Fibroblast of lung (primary cell): ENCODE measurements at regions not wholly inside any gene's neighbourhood (a gene's known extent, or its start where the extent isn't known, plus 50 kb on each side); places are given as distances from the start of the nearest gene placed in this dataset.

Experiments
- DNase-seq, 2 donors: peaks; one replicate each; pipeline versions ENCODE4 v3.0.0 to v3.0.0-alpha.2; 2010; ENCODE audit warnings: low read depth in 2 of 2
- H2AFZ ChIP-seq: 2 replicates; pipeline ENCODE4 v1.5.1; 2012; ENCODE audit warnings: low read length, control low read depth, inconsistent platforms
- H3K27ac ChIP-seq: 2 replicates; pipeline ENCODE4 v1.5.1; 2011; ENCODE audit warnings: low read length, control low read depth; ENCODE audit not compliant: insufficient read depth
- H3K27me3 ChIP-seq: 2 replicates; pipeline ENCODE4 v1.5.1; 2011; ENCODE audit warnings: mild to moderate bottlenecking, low read length; ENCODE audit not compliant: control insufficient read depth, insufficient read depth
- H3K36me3 ChIP-seq: 2 replicates; pipeline ENCODE4 v1.5.1; 2011; ENCODE audit warnings: low read length; ENCODE audit not compliant: control insufficient read depth, insufficient read depth
- H3K4me1 ChIP-seq: 2 replicates; pipeline ENCODE4 v1.5.1; 2011; ENCODE audit warnings: low read length; ENCODE audit not compliant: control insufficient read depth, insufficient read depth; ENCODE audit errors: extremely low read depth
- H3K4me2 ChIP-seq: 2 replicates; pipeline ENCODE4 v1.5.1; 2011; ENCODE audit warnings: low read length, control low read depth; ENCODE audit not compliant: insufficient read depth; ENCODE audit errors: extremely low read depth
- H3K4me3 ChIP-seq, 4 experiments: fragments of 200-600 bp in 1 of 4; sonication (generic) in 1 of 4; replicated peaks in 1 of 4; 2 replicates each; pipeline ENCODE4 v1.5.1; 2011 to 2016; ENCODE audit warnings: low read length in 4 of 4, low read depth in 3 of 4, mild to moderate bottlenecking in 3 of 4, control low read depth in 2 of 4, inconsistent platforms in 1 of 4, mixed read lengths in 1 of 4; ENCODE audit not compliant: insufficient read depth in 1 of 4; ENCODE audit errors: control extremely low read depth in 1 of 4
- H3K79me2 ChIP-seq: 2 replicates; pipeline ENCODE4 v1.5.1; 2012; ENCODE audit warnings: mild to moderate bottlenecking, low read length, inconsistent platforms; ENCODE audit not compliant: control insufficient read depth, insufficient read depth
- H3K9ac ChIP-seq: 2 replicates; pipeline ENCODE4 v1.5.1; 2011; ENCODE audit warnings: mild to moderate bottlenecking, low read length, control low read depth; ENCODE audit not compliant: insufficient read depth
- H3K9me3 ChIP-seq: 2 replicates; pipeline ENCODE4 v1.5.1; 2012; ENCODE audit warnings: low read depth, low read length; ENCODE audit not compliant: control insufficient read depth, insufficient read depth
- H4K20me1 ChIP-seq: 2 replicates; pipeline ENCODE4 v1.5.1; 2011; ENCODE audit warnings: low read length; ENCODE audit not compliant: control insufficient read depth, insufficient read depth; ENCODE audit errors: extremely low read depth
- CTCF ChIP-seq, 2 donors: IDR thresholded peaks in 1 of 2; conservative IDR thresholded peaks in 1 of 2; 1 replicate in 1 of 2; 2 replicates in 1 of 2; pipeline ENCODE4 v1.5.1; 2011 to 2012; ENCODE audit warnings: low read length in 2 of 2, control low read depth in 1 of 2, inconsistent platforms in 1 of 2, low read depth in 1 of 2, mild to moderate bottlenecking in 1 of 2
- EZH2 ChIP-seq: IDR thresholded peaks from 2 replicates; pipeline ENCODE4 v1.5.1; 2012; ENCODE audit warnings: low read length, control low read depth, mild to moderate bottlenecking; ENCODE audit errors: missing control alignments

DNA sequence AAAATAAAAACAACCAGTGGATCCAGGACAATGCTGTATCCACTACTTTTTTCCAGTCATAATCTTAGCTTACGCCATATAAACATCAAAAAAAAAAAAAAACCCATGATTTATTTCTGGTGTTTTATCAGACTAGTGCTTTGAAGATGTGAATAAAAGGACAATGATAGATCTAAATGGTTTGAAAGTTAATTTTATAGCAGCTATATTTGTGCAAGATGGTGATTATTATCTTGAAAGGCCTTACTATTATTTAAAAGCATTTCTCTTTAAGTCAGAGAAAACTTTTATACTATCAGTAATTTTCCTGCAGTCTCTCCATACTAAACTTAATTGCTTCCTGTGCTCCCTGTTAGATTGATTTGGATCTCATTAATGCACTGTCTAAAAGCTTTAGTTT is 670.3 kb downstream of the TBL1XR1 start:
- no peak for TF ChIP-seq CTCF (conservative IDR thresholded peaks at IDR 0.05 in 1 of 2, IDR thresholded peaks at IDR 0.05 in 1 of 2; ENCODE audit: low read depth in 1 of 2, low read length in 2 of 2)
- no peak for TF ChIP-seq EZH2

DNA sequence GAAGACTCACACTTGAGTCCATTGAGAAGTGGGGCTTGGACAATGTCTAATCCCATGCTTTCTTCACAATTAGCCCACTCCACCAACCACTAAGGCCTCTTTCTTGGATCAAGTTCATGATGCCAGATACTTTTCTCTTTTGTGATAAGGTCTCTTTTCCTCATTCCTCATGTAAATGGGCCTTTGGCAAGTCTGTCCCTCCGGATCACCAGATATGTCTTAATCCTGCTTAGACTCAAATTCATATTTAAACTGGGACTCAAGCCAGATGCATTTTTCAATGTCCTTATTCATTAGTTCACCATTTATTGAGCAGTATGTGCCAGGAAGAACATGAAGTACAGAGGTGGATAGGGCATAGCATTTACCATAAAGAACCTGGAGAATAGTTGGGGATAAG is 671.1 kb downstream of the TBL1XR1 start:
- Histone ChIP-seq H3K27me3 (no peaks in the 10 kb centered on the region), H2AFZ (no peak overlapping the region), H3K9ac (no peak overlapping the region), H4K20me1 (no peaks in the 10 kb centered on the region), H3K36me3 (no peaks in the 10 kb centered on the region), H3K4me3 (no peak overlapping the region), H3K4me1 (no peaks in the 10 kb centered on the region), H3K9me3 (no peaks in the 10 kb centered on the region), H3K27ac (no peak overlapping the region), H3K4me2 (no peak overlapping the region), H3K79me2 (no peaks in the 10 kb centered on the region)
- DNase-seq = no peak
- TF ChIP-seq EZH2 (no peak), CTCF (conservative IDR thresholded peaks at IDR 0.05 in 1 of 2, IDR thresholded peaks at IDR 0.05 in 1 of 2; ENCODE audit: low read depth in 1 of 2, low read length in 2 of 2) (no peak)

More for the DNA sequence above, 670.3 kb downstream of the TBL1XR1 start:
- H3K79me2 ChIP-seq = no peaks in the 10 kb centered on the region
- no peaks in the 10 kb centered on the region for H3K36me3 ChIP-seq
- DNase-seq = no peak
- H3K4me1 ChIP-seq = no peaks in the 10 kb centered on the region
- no peak overlapping the region for H3K9ac ChIP-seq
- H3K9me3 ChIP-seq = no peaks in the 10 kb centered on the region
- no peaks in the 10 kb centered on the region for H3K27me3 ChIP-seq
- no peaks in the 10 kb centered on the region for H4K20me1 ChIP-seq
- no peak overlapping the region for H3K4me2 ChIP-seq
- H2AFZ ChIP-seq = no peak overlapping the region
- H3K4me3 ChIP-seq = no peak overlapping the region
- H3K27ac ChIP-seq = no peak overlapping the region

GRCh38 chr3:176523114-176523513 is 674.2 kb downstream of the TBL1XR1 start:
- H3K27ac ChIP-seq = no peak overlapping the region
- no peak overlapping the region for H3K9ac ChIP-seq
- no peak for DNase-seq
- H3K27me3 ChIP-seq = no peaks in the 10 kb centered on the region
- no peak for TF ChIP-seq CTCF (conservative IDR thresholded peaks at IDR 0.05 in 1 of 2, IDR thresholded peaks at IDR 0.05 in 1 of 2; ENCODE audit: low read depth in 1 of 2, low read length in 2 of 2)
- no peak for TF ChIP-seq EZH2
- H3K36me3 ChIP-seq = no peaks in the 10 kb centered on the region
- no peak overlapping the region for H3K4me3 ChIP-seq
- H3K4me2 ChIP-seq = no peak overlapping the region
- no peaks in the 10 kb centered on the region for H3K4me1 ChIP-seq
- no peaks in the 10 kb centered on the region for H3K79me2 ChIP-seq
- no peak overlapping the region for H2AFZ ChIP-seq
- no peaks in the 10 kb centered on the region for H4K20me1 ChIP-seq
- H3K9me3 ChIP-seq = no peaks in the 10 kb centered on the region
